ENCODE measurements at regions not wholly inside any gene's neighbourhood (a gene's known extent, or its start where the extent isn't known, plus 50 kb on each side); places are given as distances from the start of the nearest gene placed in this dataset.

GRCh38 chr15:38817427-38818156, 253.0 kb upstream of the RASGRP1 start:
- Histone ChIP-seq H3K4me3 (ENCODE audit: low read length) (no peak overlapping the region), H3K9me3 (ENCODE audit: control insufficient read depth, low read length) (no peaks in the 10 kb centered on the region), H3K4me1 (ENCODE audit: control insufficient read depth, insufficient read depth, low read length) (no peaks in the 10 kb centered on the region), H3K27me3 (ENCODE audit: control insufficient read depth, insufficient read depth) (no peaks in the 10 kb centered on the region), H3K27ac (ENCODE audit: low read length) (no peak overlapping the region)
- 20% methylated on average over 12 of the region's 12 CpGs for WGBS
- ATAC-seq (peak; percentile 92), DNase-seq (peak; percentile 71 to 93 (median 90))
- intact Hi-C loops (cut with DNase I): loop anchor here in 3 of 4 donors (5.0 to 10.0 kb wide), 4 partner anchors 175 to 937 kb away; no protein-coding TSS in a partner anchor

- Histone ChIP-seq H3K9me3 (ENCODE audit: control insufficient read depth, low read length) (no peaks in the 10 kb centered on the region), H3K27ac (ENCODE audit: low read length) (no peak overlapping the region), H3K27me3 (ENCODE audit: control insufficient read depth, insufficient read depth) (no peaks in the 10 kb centered on the region), H3K4me1 (ENCODE audit: control insufficient read depth, insufficient read depth, low read length) (no peaks in the 10 kb centered on the region), H3K4me3 (ENCODE audit: low read length) (no peak overlapping the region)
- intact Hi-C loops (cut with DNase I): loop anchor here in 3 of 4 donors (5.0 to 10.0 kb wide), 4 partner anchors 174 to 937 kb away; no protein-coding TSS in a partner anchor
- DNase-seq (no peak), ATAC-seq (peak in 1 of 2 donors; percentile 25)
- 82% methylated on average over 9 of the region's 9 CpGs for WGBS
These were observed 253.7 kb upstream of the RASGRP1 start for GRCh38 chr15:38818157-38818790.

DNA sequence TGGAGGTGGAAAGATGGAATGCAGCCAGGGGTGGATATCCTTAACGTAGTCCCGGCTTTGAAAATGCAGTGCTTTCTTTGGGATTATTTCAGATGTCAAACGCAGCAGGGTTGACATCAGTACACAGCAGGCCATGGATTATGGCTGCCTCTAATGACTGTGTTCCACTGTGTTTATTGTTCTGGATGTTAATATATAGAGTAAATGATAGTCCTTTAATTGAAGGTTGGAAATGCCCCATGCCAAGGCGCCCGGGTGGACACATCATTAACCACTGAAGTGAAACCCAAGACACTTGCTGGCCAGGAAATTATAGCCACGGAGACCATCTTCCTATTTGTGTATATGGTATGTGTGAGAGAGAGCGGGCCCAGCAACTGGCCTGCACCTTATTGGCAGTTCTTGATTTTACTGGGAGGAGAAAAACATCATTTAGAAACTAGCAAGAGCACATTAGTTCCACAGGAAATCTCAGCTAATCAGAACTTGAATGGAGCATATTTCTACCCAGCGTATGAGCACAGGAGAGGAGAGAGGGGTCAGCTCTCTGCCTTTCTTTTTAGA, 254.9 kb upstream of the RASGRP1 start:
- 76% methylated on average over 8 of the region's 8 CpGs for WGBS
- ATAC-seq (no peak), DNase-seq (no peak)
- Histone ChIP-seq H3K4me1 (ENCODE audit: control insufficient read depth, insufficient read depth, low read length) (no peaks in the 10 kb centered on the region), H3K4me3 (ENCODE audit: low read length) (no peak overlapping the region), H3K27ac (ENCODE audit: low read length) (no peak overlapping the region), H3K9me3 (ENCODE audit: control insufficient read depth, low read length) (no peaks in the 10 kb centered on the region), H3K27me3 (ENCODE audit: control insufficient read depth, insufficient read depth) (no peaks in the 10 kb centered on the region)
- intact Hi-C loops (cut with DNase I): loop anchor here in 3 of 4 donors (5.0 to 10.0 kb wide), 4 partner anchors 173 to 935 kb away; no protein-coding TSS in a partner anchor

DNA sequence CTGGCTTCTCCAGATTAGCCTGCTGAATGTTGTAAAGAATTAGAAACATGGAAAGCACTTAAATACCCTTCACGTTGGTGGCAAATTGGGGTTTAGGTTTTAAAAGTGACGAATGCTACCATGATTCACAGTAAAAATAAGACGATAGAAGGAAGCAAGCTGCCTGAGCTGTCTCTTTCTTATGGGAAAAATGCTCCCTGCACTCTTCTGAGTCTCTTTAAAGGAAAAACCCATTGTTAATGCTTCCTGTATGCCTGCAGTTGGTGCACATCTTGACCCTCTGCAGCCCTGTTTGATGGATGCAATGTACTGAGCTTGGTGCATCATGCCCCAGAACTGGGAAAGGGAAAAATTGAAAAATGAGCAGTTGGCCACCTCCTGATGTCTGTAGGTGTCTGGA, 258.6 kb upstream of the RASGRP1 start:
- intact Hi-C loops (cut with DNase I): loop anchor here in 1 of 4 donors (10.0 kb wide), 1 partner anchor 762 kb away; the partner anchor contains the start of gene THBS1
- Histone ChIP-seq H3K27me3 (ENCODE audit: control insufficient read depth, insufficient read depth) (no peaks in the 10 kb centered on the region), H3K4me1 (ENCODE audit: control insufficient read depth, insufficient read depth, low read length) (no peaks in the 10 kb centered on the region), H3K4me3 (ENCODE audit: low read length) (no peak overlapping the region), H3K27ac (ENCODE audit: low read length) (no peak overlapping the region), H3K9me3 (ENCODE audit: control insufficient read depth, low read length) (no peaks in the 10 kb centered on the region)
- DNase-seq (no peak), ATAC-seq (no peak)
- 79% methylated on average over 3 of the region's 3 CpGs for whole genome bisulfite sequencing

DNA sequence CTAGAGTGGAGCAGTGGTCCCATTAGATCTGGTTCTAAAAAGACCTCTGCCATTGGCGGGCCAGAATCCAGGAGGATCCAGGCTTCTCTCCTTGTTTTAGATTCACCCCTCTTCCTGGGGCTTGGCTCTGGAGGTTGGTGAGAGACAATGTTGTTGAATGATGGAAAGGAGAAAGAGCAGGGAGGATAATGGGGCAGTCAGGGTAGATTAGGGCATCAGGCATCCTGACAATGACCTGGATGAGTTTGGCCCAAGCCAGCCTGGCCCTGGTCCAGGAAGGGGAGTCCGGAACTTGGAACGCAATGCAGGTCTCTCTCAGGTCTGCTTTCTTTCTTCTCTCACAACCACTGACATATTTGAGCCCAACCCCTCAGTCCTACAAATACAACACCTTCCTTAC, 260.1 kb upstream of the RASGRP1 start:
- no peak for ATAC-seq
- 77% methylated on average over 3 of the region's 3 CpGs for WGBS
- intact Hi-C loops (cut with DNase I): loop anchor here in 1 of 4 donors (10.0 kb wide), 1 partner anchor 760 kb away; the partner anchor contains the start of gene THBS1
- DNase-seq: no peak
- Histone ChIP-seq H3K27me3 (ENCODE audit: control insufficient read depth, insufficient read depth) (no peaks in the 10 kb centered on the region), H3K4me1 (ENCODE audit: control insufficient read depth, insufficient read depth, low read length) (no peaks in the 10 kb centered on the region), H3K4me3 (ENCODE audit: low read length) (no peak overlapping the region), H3K27ac (ENCODE audit: low read length) (no peak overlapping the region), H3K9me3 (ENCODE audit: control insufficient read depth, low read length) (no peaks in the 10 kb centered on the region)

DNA sequence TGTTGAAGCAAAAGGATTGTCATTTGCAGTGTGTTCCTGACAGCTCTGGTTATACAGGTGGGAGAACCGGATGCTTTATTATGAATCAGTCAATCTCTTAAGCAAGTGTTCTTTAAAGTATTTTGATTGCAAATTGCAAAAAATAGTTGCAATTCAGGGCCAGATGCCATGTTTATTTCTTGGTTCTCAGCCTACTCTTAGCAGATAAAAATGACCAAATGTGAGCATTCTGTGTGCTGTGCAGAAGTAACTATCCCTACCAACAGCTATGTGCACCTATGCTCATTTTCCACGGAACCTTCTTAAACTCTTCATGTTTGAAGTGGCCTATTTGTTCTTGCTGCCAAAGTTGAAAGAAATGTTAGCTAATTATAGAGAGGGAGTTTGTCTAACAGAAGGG, 262.3 kb upstream of the RASGRP1 start:
- intact Hi-C loops (cut with DNase I): loop anchor here in 1 of 4 donors (10.0 kb wide), 1 partner anchor 758 kb away; the partner anchor contains the start of gene THBS1
- no peak overlapping the region for H3K27ac ChIP-seq (ENCODE audit: low read length)
- 59% methylated on average over 2 of the region's 2 CpGs for WGBS

DNA sequence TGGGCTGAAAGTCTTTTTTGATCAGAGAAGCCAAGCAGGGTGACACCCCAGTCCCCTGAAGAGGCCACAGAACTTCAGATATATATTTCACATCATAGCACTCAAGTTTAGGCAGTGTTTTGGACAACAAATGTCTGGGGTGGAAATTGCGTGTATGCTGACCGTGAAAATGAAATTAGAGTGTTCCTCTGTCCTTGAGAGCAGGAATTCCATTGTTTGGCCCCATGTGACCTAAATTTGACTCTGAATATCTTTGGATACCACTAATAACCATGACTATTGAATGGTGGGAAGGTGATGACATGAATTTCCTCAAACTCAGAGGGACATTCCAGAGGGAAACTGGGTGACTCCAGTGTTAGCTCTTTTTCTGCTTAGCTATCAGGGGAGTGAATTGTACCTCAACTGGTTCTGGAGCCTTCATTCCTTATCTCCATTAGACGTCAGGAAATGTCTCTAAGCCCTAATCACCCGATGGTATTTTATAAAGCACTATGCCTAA, 263.5 kb upstream of the RASGRP1 start:
- no peaks in the 10 kb centered on the region for H3K9me3 ChIP-seq (ENCODE audit: control insufficient read depth, low read length)
- WGBS: 29% methylated on average over 4 of the region's 4 CpGs
- peak; percentile 39 to 57 for ATAC-seq
- no peak overlapping the region for H3K4me3 ChIP-seq (ENCODE audit: low read length)
- intact Hi-C loops (cut with DNase I): loop anchor here in 1 of 4 donors (10.0 kb wide), 1 partner anchor 757 kb away; the partner anchor contains the start of gene THBS1
- DNase-seq: no peak
- no peaks in the 10 kb centered on the region for H3K27me3 ChIP-seq (ENCODE audit: control insufficient read depth, insufficient read depth)
- no peak overlapping the region for H3K27ac ChIP-seq (ENCODE audit: low read length)
- H3K4me1 ChIP-seq (ENCODE audit: control insufficient read depth, insufficient read depth, low read length): no peaks in the 10 kb centered on the region

More for the DNA sequence above, 262.3 kb upstream of the RASGRP1 start:
- ATAC-seq (no peak), DNase-seq (no peak)
- Histone ChIP-seq H3K4me1 (ENCODE audit: control insufficient read depth, insufficient read depth, low read length) (no peaks in the 10 kb centered on the region), H3K27me3 (ENCODE audit: control insufficient read depth, insufficient read depth) (no peaks in the 10 kb centered on the region), H3K9me3 (ENCODE audit: control insufficient read depth, low read length) (no peaks in the 10 kb centered on the region), H3K4me3 (ENCODE audit: low read length) (no peak overlapping the region)

DNA sequence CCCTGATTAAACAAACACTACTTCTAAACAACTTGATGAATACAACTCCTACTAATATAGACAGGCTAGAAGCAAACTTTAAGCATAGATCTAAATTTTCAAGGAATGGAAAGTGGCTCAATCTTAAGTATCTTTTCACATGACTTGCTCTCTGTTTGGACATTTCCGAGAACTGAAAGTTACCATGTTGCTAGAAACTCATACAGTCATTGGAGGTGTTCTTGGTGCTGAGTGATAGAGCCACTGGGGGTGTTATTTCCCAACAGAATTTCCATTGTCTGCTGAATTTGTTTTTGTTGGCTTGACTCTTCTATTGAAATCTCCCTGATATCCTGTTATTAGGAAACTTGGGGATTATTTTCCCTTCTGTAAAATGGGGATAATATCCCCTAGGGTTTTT, 264.5 kb upstream of the RASGRP1 start:
- no peaks in the 10 kb centered on the region for H3K4me1 ChIP-seq (ENCODE audit: control insufficient read depth, insufficient read depth, low read length)
- intact Hi-C loops (cut with DNase I): loop anchor here in 1 of 4 donors (10.0 kb wide), 1 partner anchor 756 kb away; the partner anchor contains the start of gene THBS1
- H3K4me3 ChIP-seq (ENCODE audit: low read length): no peak overlapping the region
- WGBS: 82% methylated on average over 1 of the region's 1 CpG
- H3K27ac ChIP-seq (ENCODE audit: low read length): no peak overlapping the region
- H3K27me3 ChIP-seq (ENCODE audit: control insufficient read depth, insufficient read depth): no peaks in the 10 kb centered on the region
- ATAC-seq: no peak
- H3K9me3 ChIP-seq (ENCODE audit: control insufficient read depth, low read length): no peaks in the 10 kb centered on the region
- no peak for DNase-seq

GRCh38 chr15:38842226-38842625, 277.6 kb upstream of the RASGRP1 start:
- ATAC-seq: no peak
- 47% methylated on average over 1 of the region's 1 CpG for WGBS

DNA sequence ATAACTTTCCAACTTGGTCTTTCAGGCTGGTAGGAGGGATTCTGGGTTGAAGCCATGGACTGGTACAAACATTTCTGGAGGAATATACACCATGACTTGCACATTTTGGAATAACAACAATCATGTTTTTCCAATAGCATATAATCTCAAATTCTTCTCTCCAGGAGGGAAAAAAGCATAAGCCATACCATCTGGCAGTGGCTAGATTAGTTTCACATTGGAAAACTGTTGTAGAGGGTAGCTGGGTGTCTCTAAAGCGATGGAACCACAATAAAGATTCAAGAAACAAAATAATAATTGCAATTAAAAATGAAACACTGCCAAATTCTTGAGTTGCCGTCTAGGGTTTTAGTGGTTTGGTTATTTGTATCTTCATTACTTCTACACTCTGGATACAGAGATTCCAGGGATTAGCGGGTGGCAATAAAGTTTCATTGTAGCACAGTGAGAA, 278.5 kb upstream of the RASGRP1 start:
- no peaks in the 10 kb centered on the region for H3K4me1 ChIP-seq (ENCODE audit: control insufficient read depth, insufficient read depth, low read length)
- WGBS: 87% methylated on average over 3 of the region's 3 CpGs
- no peaks in the 10 kb centered on the region for H3K9me3 ChIP-seq (ENCODE audit: control insufficient read depth, low read length)
- ATAC-seq (no peak), DNase-seq (no peak)
- intact Hi-C loops (cut with DNase I): no loop called here
- H3K27me3 ChIP-seq (ENCODE audit: control insufficient read depth, insufficient read depth): no peaks in the 10 kb centered on the region
- H3K27ac ChIP-seq (ENCODE audit: low read length): no peak overlapping the region
- no peak overlapping the region for H3K4me3 ChIP-seq (ENCODE audit: low read length)

More at GRCh38 chr15:38842226-38842625, 277.6 kb upstream of the RASGRP1 start:
- no peak overlapping the region for H3K4me3 ChIP-seq (ENCODE audit: low read length)
- H3K27ac ChIP-seq (ENCODE audit: low read length): no peak overlapping the region
- no peak for DNase-seq
- no peaks in the 10 kb centered on the region for H3K4me1 ChIP-seq (ENCODE audit: control insufficient read depth, insufficient read depth, low read length)
- intact Hi-C loops (cut with DNase I): no loop called here
- no peaks in the 10 kb centered on the region for H3K27me3 ChIP-seq (ENCODE audit: control insufficient read depth, insufficient read depth)
- no peaks in the 10 kb centered on the region for H3K9me3 ChIP-seq (ENCODE audit: control insufficient read depth, low read length)
